Erythroblast (primary cell): ENCODE measurements at regions not wholly inside any gene's neighbourhood (a gene's known extent, or its start where the extent isn't known, plus 50 kb on each side); places are given as distances from the start of the nearest gene placed in this dataset.

ENCODE experiments used
- GATA1 ChIP-seq: IDR thresholded peaks from 2 replicates; pipeline ENCODE4 v1.6.1; 2011; ENCODE audit warnings: low read depth, mild to moderate bottlenecking, control low read depth, low read length, moderate library complexity
- POLR2A ChIP-seq: IDR thresholded peaks from 2 replicates; pipeline ENCODE4 v1.6.1; 2011; ENCODE audit warnings: mild to moderate bottlenecking, low read length

GRCh38 chr18:34086370-34086769, 138.3 kb downstream of the NOL4 start:
- TF ChIP-seq POLR2A (no peak), GATA1 (no peak)
